BLaER1 treated with 17β-estradiol and CSF1 and Interleukin-3, amounts not matched to agents 10 nM and 100 nM (cell line): ENCODE measurements at regions not wholly inside any gene's neighbourhood (a gene's known extent, or its start where the extent isn't known, plus 50 kb on each side); places are given as distances from the start of the nearest gene placed in this dataset.

Experiments
- H3K27ac ChIP-seq, 11 experiments: shearing (Covaris generic); formaldehyde crosslinking; 2 replicates each; pipeline ENCODE4 v1.8.1; 2022
- H3K27me3 ChIP-seq, 11 experiments: shearing (Covaris generic); formaldehyde crosslinking; 2 replicates each; pipeline ENCODE4 v1.8.1; 2022
- H3K36me3 ChIP-seq, 11 experiments: shearing (Covaris generic); formaldehyde crosslinking; 2 replicates each; pipeline ENCODE4 v1.8.1; 2022
- H3K4me1 ChIP-seq, 10 experiments: shearing (Covaris generic); formaldehyde crosslinking; 2 replicates each; pipeline ENCODE4 v1.8.1; 2022
- H3K4me2 ChIP-seq, 11 experiments: shearing (Covaris generic); formaldehyde crosslinking; 2 replicates each; pipeline ENCODE4 v1.8.1; 2022
- H3K4me3 ChIP-seq, 10 experiments: shearing (Covaris generic); formaldehyde crosslinking; 2 replicates each; pipeline ENCODE4 v1.8.1; 2022
- H3K9ac ChIP-seq, 11 experiments: shearing (Covaris generic); formaldehyde crosslinking; 2 replicates each; pipeline ENCODE4 v1.8.1; 2022
- H3K9me3 ChIP-seq, 11 experiments: shearing (Covaris generic); formaldehyde crosslinking; replicated peaks in 1 of 11; 2 replicates each; pipeline ENCODE4 v1.8.1; 2022
- H4K20me1 ChIP-seq, 11 experiments: shearing (Covaris generic); formaldehyde crosslinking; 2 replicates each; pipeline ENCODE4 v1.8.1; 2022
- Cebpa-rat ChIP-seq, 11 experiments: shearing (Covaris generic); IDR thresholded peaks; 2 replicates each; pipeline ENCODE4 v1.8.1; 2022

DNA sequence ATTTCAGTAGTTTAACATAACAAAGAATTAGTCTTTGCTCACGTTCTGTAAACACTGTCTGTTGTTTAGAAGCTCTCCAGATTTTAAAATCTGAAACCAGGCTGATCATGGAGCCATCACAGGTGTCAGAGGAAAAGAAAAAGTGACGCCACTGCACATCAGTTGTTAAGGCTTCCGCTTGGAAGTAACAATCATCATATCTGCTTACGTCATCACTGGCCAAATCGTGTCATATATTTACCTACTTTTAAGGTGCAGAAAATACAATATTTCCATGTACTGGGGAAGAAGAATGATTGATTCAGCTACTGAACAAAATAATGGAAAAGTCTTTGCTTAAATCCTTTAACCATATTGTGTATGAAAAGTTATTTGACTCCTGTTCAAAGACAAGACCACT is 382.6 kb upstream of the MC4R start:
- no peaks in the 10 kb centered on the region for H3K27me3 ChIP-seq
- H3K9me3 ChIP-seq: no peaks in the 10 kb centered on the region
- no peaks in the 10 kb centered on the region for H4K20me1 ChIP-seq
- no peaks in the 10 kb centered on the region for H3K36me3 ChIP-seq
- no peak overlapping the region for H3K9ac ChIP-seq
- TF ChIP-seq Cebpa-rat (IDR thresholded peaks at IDR 0.05): no peak
- H3K4me1 ChIP-seq: no peaks in the 10 kb centered on the region
- no peak overlapping the region for H3K4me2 ChIP-seq
- H3K4me3 ChIP-seq: no peak overlapping the region
- no peak overlapping the region for H3K27ac ChIP-seq

DNA sequence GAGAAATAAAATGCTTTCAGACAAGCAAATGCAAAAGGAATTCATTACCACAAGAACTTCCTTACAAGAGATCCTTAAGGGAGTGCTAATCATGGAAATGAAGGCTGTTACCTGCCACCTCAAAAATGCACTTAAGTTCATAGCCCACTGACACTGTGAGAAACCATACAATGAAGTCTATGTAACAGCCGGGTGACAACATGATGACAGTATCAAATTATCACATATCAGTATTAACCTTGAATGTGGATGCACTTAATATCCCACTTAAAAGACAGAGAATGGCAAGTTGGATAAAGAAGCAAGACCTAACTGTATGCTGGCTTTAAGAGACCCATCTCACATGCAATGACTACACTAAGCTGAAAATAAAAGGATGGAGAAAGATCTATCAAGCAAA is 403.4 kb upstream of the MC4R start:
- Histone ChIP-seq H3K27me3 (no peaks in the 10 kb centered on the region), H3K9me3 (peaks cover 8 to 22% (median 15%) of the 10 kb centered on the region in 11 experiments; a peak in 21 of 22 replicates), H3K4me1 (no peaks in the 10 kb centered on the region), H4K20me1 (no peaks in the 10 kb centered on the region), H3K36me3 (no peaks in the 10 kb centered on the region), H3K4me2 (no peak overlapping the region), H3K27ac (no peak overlapping the region), H3K4me3 (no peak overlapping the region), H3K9ac (no peak overlapping the region)
- TF ChIP-seq Cebpa-rat (IDR thresholded peaks at IDR 0.05): no peak

DNA sequence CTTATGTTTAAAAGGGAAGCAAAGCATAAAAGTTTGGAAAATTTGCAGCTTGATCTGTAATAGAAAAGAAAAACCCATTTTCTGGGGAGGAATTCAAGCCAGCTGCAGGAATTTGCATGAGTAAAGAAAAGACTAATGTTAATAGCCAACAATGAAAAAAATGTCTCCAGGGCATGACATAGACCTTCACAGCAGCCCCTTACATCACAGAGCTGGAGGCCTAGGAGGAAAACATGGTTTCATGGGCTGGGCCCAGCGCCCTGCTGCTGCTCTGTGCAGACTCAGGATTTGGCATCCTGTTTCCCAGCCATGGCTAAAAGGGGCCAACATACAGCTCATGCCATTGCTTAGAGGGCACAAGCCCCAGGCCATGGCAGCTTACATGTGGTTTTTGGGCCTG is 411.6 kb upstream of the MC4R start:
- Histone ChIP-seq H3K27ac (no peak overlapping the region), H3K4me1 (no peaks in the 10 kb centered on the region), H3K9me3 (peaks cover 5 to 13% (median 10%) of the 10 kb centered on the region in 11 experiments; a peak in 17 of 22 replicates), H3K36me3 (no peaks in the 10 kb centered on the region), H3K27me3 (no peaks in the 10 kb centered on the region), H3K4me2 (no peak overlapping the region), H4K20me1 (no peaks in the 10 kb centered on the region), H3K4me3 (no peak overlapping the region), H3K9ac (no peak overlapping the region)
- TF ChIP-seq Cebpa-rat (IDR thresholded peaks at IDR 0.05): no peak

DNA sequence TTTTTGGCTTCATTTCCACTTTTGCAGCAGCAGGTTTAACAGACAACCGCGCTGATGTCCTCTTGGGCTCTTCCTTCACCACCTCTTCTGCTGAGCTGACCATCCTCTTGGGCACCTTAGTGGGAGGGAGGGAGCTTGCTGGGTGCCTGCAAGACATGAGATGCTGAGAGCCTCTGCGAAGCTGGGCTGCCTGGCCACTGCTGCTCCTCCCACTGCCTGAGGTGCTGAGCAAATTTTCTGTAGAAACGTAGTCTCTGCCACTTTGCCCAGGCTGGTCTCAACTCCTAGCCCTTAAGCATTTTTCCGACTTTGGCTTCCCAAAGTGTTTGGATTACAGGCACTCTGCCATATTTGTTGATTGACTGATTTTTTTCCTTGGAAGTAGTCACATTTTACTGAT is 422.2 kb upstream of the MC4R start:
- Histone ChIP-seq H3K9me3 (no peaks in the 10 kb centered on the region), H3K4me2 (no peak overlapping the region), H3K27ac (no peak overlapping the region), H4K20me1 (no peaks in the 10 kb centered on the region), H3K4me3 (no peak overlapping the region), H3K4me1 (no peaks in the 10 kb centered on the region), H3K27me3 (no peaks in the 10 kb centered on the region), H3K36me3 (no peaks in the 10 kb centered on the region), H3K9ac (no peak overlapping the region)
- TF ChIP-seq Cebpa-rat (IDR thresholded peaks at IDR 0.05): no peak

DNA sequence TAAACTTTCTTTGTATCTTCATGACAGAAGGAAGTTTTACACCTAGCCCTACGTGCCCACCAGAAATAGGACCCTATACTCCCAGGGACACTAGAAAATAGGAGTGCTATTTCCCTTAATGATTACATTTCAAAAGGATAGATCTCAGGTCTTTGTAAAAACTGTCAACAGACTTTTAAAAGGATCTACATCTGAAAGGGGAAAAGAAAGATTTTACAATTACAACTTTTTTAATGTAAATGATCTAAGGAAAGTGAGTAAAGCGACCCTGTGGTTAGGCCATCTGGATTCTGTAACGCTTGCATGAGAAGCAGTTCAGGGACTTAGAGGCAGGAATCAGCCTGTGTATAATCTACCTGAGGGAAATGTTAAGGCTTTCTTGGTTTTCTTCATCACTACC is 431.8 kb upstream of the MC4R start:
- Histone ChIP-seq H3K36me3 (no peaks in the 10 kb centered on the region), H3K4me3 (no peak overlapping the region), H3K27ac (no peak overlapping the region), H3K4me1 (no peaks in the 10 kb centered on the region), H3K9ac (no peak overlapping the region), H4K20me1 (no peaks in the 10 kb centered on the region), H3K9me3 (no peaks in the 10 kb centered on the region), H3K27me3 (no peaks in the 10 kb centered on the region), H3K4me2 (no peak overlapping the region)
- no peak for TF ChIP-seq Cebpa-rat (IDR thresholded peaks at IDR 0.05)

DNA sequence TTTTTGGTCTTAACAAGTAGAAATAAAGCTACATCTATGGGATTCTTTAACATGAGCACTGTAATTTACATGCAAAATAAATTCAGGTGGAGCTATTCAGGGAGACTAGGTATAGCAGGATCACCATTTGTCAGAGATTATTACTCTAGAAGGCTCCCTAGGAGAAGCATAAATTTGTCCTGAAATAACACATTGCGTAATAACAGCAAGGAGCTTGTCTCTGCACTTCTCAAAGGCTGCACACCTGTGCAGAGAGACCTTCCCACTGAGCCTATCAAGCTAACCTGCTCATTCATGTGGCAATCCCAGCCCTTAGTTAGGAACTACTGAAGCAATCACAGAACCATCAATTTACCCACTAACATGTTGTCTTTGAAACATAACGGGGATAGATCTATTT is 437.4 kb upstream of the MC4R start:
- Histone ChIP-seq H3K27ac (no peak overlapping the region), H3K9me3 (no peaks in the 10 kb centered on the region), H3K4me2 (no peak overlapping the region), H3K27me3 (no peaks in the 10 kb centered on the region), H4K20me1 (no peaks in the 10 kb centered on the region), H3K9ac (no peak overlapping the region), H3K4me1 (no peaks in the 10 kb centered on the region), H3K4me3 (no peak overlapping the region), H3K36me3 (no peaks in the 10 kb centered on the region)
- peak in 7 of 11 experiments; percentile 50 to 89 (median 64); a peak in 16 of 22 replicates for TF ChIP-seq Cebpa-rat (IDR thresholded peaks at IDR 0.05)

DNA sequence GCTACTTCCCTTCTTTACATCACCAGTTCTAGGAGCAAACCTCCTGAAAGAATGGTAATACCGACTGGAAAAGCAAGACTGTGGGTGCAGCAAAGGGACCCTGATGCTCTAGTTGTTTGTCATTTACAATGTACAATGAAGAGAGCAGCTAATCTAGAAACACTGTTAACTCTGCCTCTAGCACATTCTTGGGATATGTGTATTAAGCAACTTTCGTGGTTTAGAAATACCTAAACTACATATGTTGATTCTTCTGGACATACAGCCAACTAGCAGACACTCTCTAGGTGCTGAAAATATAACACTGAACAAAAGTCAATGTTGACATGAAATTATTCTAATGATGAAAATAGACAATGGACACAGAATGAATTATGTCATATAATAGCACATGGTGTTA is 440.3 kb upstream of the MC4R start:
- Histone ChIP-seq H4K20me1 (no peaks in the 10 kb centered on the region), H3K4me3 (no peak overlapping the region), H3K4me1 (no peaks in the 10 kb centered on the region), H3K27ac (no peak overlapping the region), H3K27me3 (no peaks in the 10 kb centered on the region), H3K4me2 (no peak overlapping the region), H3K9ac (no peak overlapping the region), H3K9me3 (no peaks in the 10 kb centered on the region), H3K36me3 (no peaks in the 10 kb centered on the region)
- TF ChIP-seq Cebpa-rat (IDR thresholded peaks at IDR 0.05): no peak

DNA sequence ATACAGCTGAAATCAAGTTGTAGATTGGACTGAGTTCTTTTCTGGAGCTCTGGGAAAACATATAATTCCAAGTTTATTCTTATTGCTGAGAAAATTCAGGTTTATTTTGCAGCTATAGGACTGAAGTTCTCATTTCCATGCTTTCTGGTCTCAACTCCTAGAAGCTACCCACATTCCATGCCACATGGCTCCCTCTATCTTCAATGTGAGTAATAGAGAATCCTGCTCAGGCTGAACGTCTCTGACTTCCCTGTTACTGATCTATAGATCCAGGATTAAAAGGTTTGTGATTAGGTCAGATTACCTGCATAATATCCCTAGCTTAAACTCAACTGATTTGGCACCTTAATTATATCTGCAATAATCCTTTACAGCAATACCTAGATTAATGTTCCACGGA is 453.8 kb upstream of the MC4R start:
- no peak for TF ChIP-seq Cebpa-rat (IDR thresholded peaks at IDR 0.05)
- Histone ChIP-seq H3K4me1 (no peaks in the 10 kb centered on the region), H3K9ac (no peak overlapping the region), H3K4me3 (no peak overlapping the region), H3K9me3 (no peaks in the 10 kb centered on the region), H3K27me3 (no peaks in the 10 kb centered on the region), H3K36me3 (no peaks in the 10 kb centered on the region), H3K27ac (no peak overlapping the region), H3K4me2 (no peak overlapping the region), H4K20me1 (no peaks in the 10 kb centered on the region)

DNA sequence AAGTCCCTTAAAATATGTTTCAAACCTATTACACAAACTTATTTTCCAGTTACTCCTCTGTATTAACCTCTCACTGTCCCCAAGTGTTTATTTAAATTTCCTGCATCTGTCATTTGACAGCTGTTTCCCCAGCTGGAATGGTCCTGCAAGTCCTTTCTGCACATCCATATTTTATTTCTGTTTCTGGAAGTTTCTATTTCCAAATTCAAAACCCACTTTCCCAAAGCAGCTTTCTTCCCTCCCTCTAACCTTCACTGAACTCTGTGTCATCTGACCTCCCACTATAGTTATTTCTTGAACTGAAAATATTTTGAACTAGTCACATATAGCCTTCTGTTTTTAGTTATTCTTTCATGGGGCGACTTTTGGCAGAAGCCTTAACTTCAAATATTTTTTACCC is 459.4 kb upstream of the MC4R start:
- H3K9me3 ChIP-seq: no peaks in the 10 kb centered on the region
- no peak for TF ChIP-seq Cebpa-rat (IDR thresholded peaks at IDR 0.05)
- no peaks in the 10 kb centered on the region for H4K20me1 ChIP-seq
- no peaks in the 10 kb centered on the region for H3K27me3 ChIP-seq
- no peak overlapping the region for H3K27ac ChIP-seq
- no peak overlapping the region for H3K9ac ChIP-seq
- no peak overlapping the region for H3K4me2 ChIP-seq
- H3K4me3 ChIP-seq: no peak overlapping the region
- H3K36me3 ChIP-seq: no peaks in the 10 kb centered on the region
- H3K4me1 ChIP-seq: no peaks in the 10 kb centered on the region

DNA sequence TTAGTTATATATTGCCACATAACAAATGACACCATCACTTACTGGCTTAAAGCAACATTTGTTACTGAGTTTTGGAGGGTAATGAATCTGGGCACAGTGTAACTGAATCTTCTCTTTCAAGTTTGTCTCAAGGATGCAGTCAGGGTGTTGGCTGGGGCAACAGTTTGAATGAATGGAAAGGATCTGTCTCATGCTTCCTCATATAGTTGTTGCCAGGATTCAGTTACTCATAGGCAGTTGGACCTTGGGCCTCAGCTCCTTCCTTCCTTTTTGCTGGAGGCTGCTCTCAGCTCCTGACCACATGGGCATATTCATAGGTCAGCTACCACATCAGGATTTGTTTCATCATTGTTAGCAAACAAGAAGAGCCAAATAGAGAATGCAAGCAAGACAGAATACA is 466.1 kb upstream of the MC4R start:
- peaks cover 0 to 6% (median 0%) of the 10 kb centered on the region in 11 experiments; a peak in 2 of 22 replicates for H3K9me3 ChIP-seq
- no peak overlapping the region for H3K27ac ChIP-seq
- H3K4me1 ChIP-seq: no peaks in the 10 kb centered on the region
- no peak overlapping the region for H3K4me3 ChIP-seq
- no peak for TF ChIP-seq Cebpa-rat (IDR thresholded peaks at IDR 0.05)
- no peak overlapping the region for H3K9ac ChIP-seq
- H3K36me3 ChIP-seq: no peaks in the 10 kb centered on the region
- no peak overlapping the region for H3K4me2 ChIP-seq
- no peaks in the 10 kb centered on the region for H4K20me1 ChIP-seq
- H3K27me3 ChIP-seq: no peaks in the 10 kb centered on the region

DNA sequence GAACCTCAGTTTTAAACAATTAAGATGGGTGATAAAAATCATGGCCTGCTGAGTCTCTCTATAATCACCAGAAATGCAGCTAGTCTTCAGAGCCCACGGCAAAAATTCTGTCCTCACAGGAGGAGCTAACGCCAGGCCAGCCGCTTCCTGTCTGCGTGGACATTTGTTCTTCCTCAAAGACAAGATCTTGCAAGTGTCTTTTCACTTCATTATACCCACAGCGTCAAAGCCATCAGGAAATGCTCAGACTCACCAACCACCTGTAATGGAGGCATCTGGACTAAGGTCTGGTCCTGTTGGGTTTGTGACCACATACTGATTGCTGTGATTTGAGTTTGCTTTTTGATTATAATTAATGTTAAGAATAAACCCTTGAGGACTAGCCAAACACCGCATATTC is 473.8 kb upstream of the MC4R start:
- Histone ChIP-seq H4K20me1 (no peaks in the 10 kb centered on the region), H3K4me1 (peaks cover 0 to 9% (median 0%) of the 10 kb centered on the region in 10 experiments; a peak in 4 of 20 replicates), H3K4me3 (no peak overlapping the region), H3K9ac (no peak overlapping the region), H3K4me2 (no peak overlapping the region), H3K36me3 (no peaks in the 10 kb centered on the region), H3K27me3 (no peaks in the 10 kb centered on the region), H3K27ac (no peak overlapping the region), H3K9me3 (peaks cover 0 to 8% (median 0%) of the 10 kb centered on the region in 11 experiments; a peak in 2 of 22 replicates)
- TF ChIP-seq Cebpa-rat (IDR thresholded peaks at IDR 0.05): no peak
